SK-N-SH (cell line): ENCODE measurements at regions not wholly inside any gene's neighbourhood (a gene's known extent, or its start where the extent isn't known, plus 50 kb on each side); places are given as distances from the start of the nearest gene placed in this dataset.
A peak's percentile ranks its signal among the peaks of the same experiment; 100 is the strongest.

Experiments
- CTCF ChIA-PET: fragments of 300-600, 350-600 bp; formaldehyde crosslinking; extraction: SDS; loops from one replicate; lab custom pipeline; 2021; lab: Yijun Ruan, JAX
- POLR2A ChIA-PET: fragments of 350-600 bp; sonication (Branson Sonifier 250); formaldehyde crosslinking; extraction: SDS; loops from one replicate; lab custom pipeline; 2020; ENCODE audit warnings: antibody characterized with exemption, inconsistent platforms; lab: Yijun Ruan, JAX
- DNase-seq: peaks from one replicate; pipeline ENCODE4 v3.0.0; 2012
- H2AFZ ChIP-seq: fragments of 200-600 bp; sonication (generic); 2 replicates; pipeline ENCODE4 v1.8.1; 2016; ENCODE audit warnings: antibody characterized with exemption, mild to moderate bottlenecking, low read depth
- H3F3A ChIP-seq: fragments of 200-600 bp; sonication (generic); replicated peaks from 2 replicates; pipeline ENCODE3; 2016; ENCODE audit warnings: antibody characterized with exemption, mild to moderate bottlenecking; ENCODE audit not compliant: insufficient read depth
- H3K27ac ChIP-seq, 2 experiments: fragments of 200-500 bp in 1 of 2; fragments of 200-600 bp in 1 of 2; sonication (Bioruptor generic) in 1 of 2; sonication (generic), shearing (Covaris generic) in 1 of 2; 2 replicates each; pipeline versions ENCODE4 v1.5.1 to v1.6.1; 2014 to 2016; ENCODE audit warnings: low read depth in 2 of 2, inconsistent platforms in 1 of 2, low read length in 1 of 2, mild to moderate bottlenecking in 1 of 2, mixed read lengths in 1 of 2
- H3K27me3 ChIP-seq: fragments of 200-600 bp; sonication (generic), shearing (Covaris generic); 2 replicates; pipeline ENCODE4 v1.6.1; 2016; ENCODE audit warnings: mixed run types; ENCODE audit not compliant: insufficient read depth
- H3K36me3 ChIP-seq, 2 experiments: fragments of 200-500 bp in 1 of 2; fragments of 200-600 bp in 1 of 2; sonication (Bioruptor generic) in 1 of 2; sonication (generic) in 1 of 2; replicated peaks in 1 of 2; 2 replicates each; pipeline versions ENCODE3 to v1.5.1; 2014 to 2016; ENCODE audit warnings: low read length in 1 of 2, mild to moderate bottlenecking in 1 of 2; ENCODE audit not compliant: insufficient read depth in 2 of 2, control insufficient read depth in 1 of 2
- H3K4me1 ChIP-seq, 2 experiments: fragments of 200-500 bp in 1 of 2; fragments of 200-600 bp in 1 of 2; sonication (Bioruptor generic) in 1 of 2; sonication (generic), shearing (Covaris generic) in 1 of 2; 2 replicates each; pipeline versions ENCODE4 v1.5.1 to v1.6.1; 2014 to 2016; ENCODE audit warnings: low read depth in 1 of 2, low read length in 1 of 2, mixed run types in 1 of 2; ENCODE audit not compliant: insufficient read depth in 2 of 2, control insufficient read depth in 1 of 2
- H3K4me2 ChIP-seq: fragments of 200-600 bp; sonication (generic), shearing (Covaris generic); 2 replicates; pipeline ENCODE4 v1.6.1; 2017; ENCODE audit warnings: mixed run types
- H3K4me3 ChIP-seq, 2 experiments: fragments of 200-500 bp in 1 of 2; fragments of 200-600 bp in 1 of 2; sonication (Bioruptor generic) in 1 of 2; sonication (generic), shearing (Covaris generic) in 1 of 2; 2 replicates each; pipeline versions ENCODE4 v1.5.1 to v1.8.1; 2014 to 2016; ENCODE audit warnings: low read depth in 2 of 2, inconsistent platforms in 1 of 2, low read length in 1 of 2, mild to moderate bottlenecking in 1 of 2, mixed read lengths in 1 of 2, moderate library complexity in 1 of 2
- H3K79me2 ChIP-seq: fragments of 200-600 bp; sonication (generic); 2 replicates; pipeline ENCODE4 v1.8.1; 2017; ENCODE audit warnings: mild to moderate bottlenecking; ENCODE audit not compliant: insufficient read depth
- H3K9ac ChIP-seq: fragments of 200-600 bp; sonication (generic); 2 replicates; pipeline ENCODE4 v1.6.1; 2017; ENCODE audit warnings: mixed run types
- H3K9me2 ChIP-seq: fragments of 200-600 bp; sonication (generic); 2 replicates; pipeline ENCODE4 v1.6.1; 2017; ENCODE audit warnings: mixed run types
- H3K9me3 ChIP-seq: fragments of 200-600 bp; sonication (generic); 2 replicates; pipeline ENCODE4 v1.6.1; 2017; ENCODE audit warnings: mixed run types, mild to moderate bottlenecking, moderate library complexity
- H4K20me1 ChIP-seq: fragments of 200-600 bp; sonication (generic); 2 replicates; pipeline ENCODE4 v1.6.1; 2017; ENCODE audit warnings: mild to moderate bottlenecking, mixed run types; ENCODE audit not compliant: insufficient read depth
- CHD2 ChIP-seq: fragments of 150-350 bp; IDR thresholded peaks from 2 replicates; pipeline ENCODE4 v1.6.1; 2018; ENCODE audit warnings: low read length; ENCODE audit not compliant: partially characterized antibody
- ELF1 ChIP-seq: IDR thresholded peaks from 2 replicates; pipeline ENCODE4 v1.4.0; 2012
- EP300 ChIP-seq, 2 experiments: IDR thresholded peaks; 2 replicates each; pipeline versions ENCODE4 v1.4.0 to v1.6.1; 2012; ENCODE audit warnings: borderline replicate concordance in 1 of 2, low read depth in 1 of 2, low read length in 1 of 2
- FOSL2 ChIP-seq: IDR thresholded peaks from 2 replicates; pipeline ENCODE4 v1.4.0; 2012; ENCODE audit warnings: low read depth, mild to moderate bottlenecking, moderate library complexity, borderline replicate concordance
- FOXM1 ChIP-seq: IDR thresholded peaks from 2 replicates; pipeline ENCODE4 v1.4.0; 2012; ENCODE audit warnings: low read depth, mild to moderate bottlenecking
- GATA2 ChIP-seq: sonication (generic); formaldehyde crosslinking; IDR thresholded peaks from 2 replicates; pipeline ENCODE4 v1.5.0; 2020; ENCODE audit warnings: mild to moderate bottlenecking, missing genetic modification reagents
- POLR2AphosphoS5 ChIP-seq: IDR thresholded peaks from 2 replicates; pipeline ENCODE4 v1.6.1; 2012; ENCODE audit warnings: low read depth, low read length
- RAD21 ChIP-seq: IDR thresholded peaks from 2 replicates; pipeline ENCODE4 v1.6.1; 2012; ENCODE audit warnings: mild to moderate bottlenecking, low read length
- RFX5 ChIP-seq: IDR thresholded peaks from 2 replicates; pipeline ENCODE4 v1.6.1; 2012; ENCODE audit warnings: mild to moderate bottlenecking, improper control_type of control experiment, low read length
- RXRA ChIP-seq: IDR thresholded peaks from 2 replicates; pipeline ENCODE4 v1.4.0; 2012; ENCODE audit warnings: low read depth, mild to moderate bottlenecking, borderline replicate concordance
- SMC3 ChIP-seq: IDR thresholded peaks from 2 replicates; pipeline ENCODE4 v1.6.1; 2012; ENCODE audit warnings: low read depth, low read length, improper control_type of control experiment
- TCF12 ChIP-seq: IDR thresholded peaks from 2 replicates; pipeline ENCODE4 v1.4.0; 2012
- WGBS: methylation state at CpG from one replicate; pipeline ENCODE4 v1.1.6; 2017; ENCODE audit warnings: low lambda C conversion rate; 5-methylcytosine and 5-hydroxymethylcytosine counted together
- TF ChIP-seq, protein P1 (sequence below): fragments of 150-350 bp; IDR thresholded peaks from 2 replicates; pipeline ENCODE4 v1.6.1; 2016; ENCODE audit warnings: mild to moderate bottlenecking, low read depth, low read length
- TF ChIP-seq, protein P2 (sequence below): IDR thresholded peaks from 2 replicates; pipeline ENCODE4 v1.4.0; 2012; ENCODE audit warnings: low read depth, borderline replicate concordance

- H3K27me3 ChIP-seq, result no peaks in the 10 kb centered on the region
- no peak overlapping the region for H3K4me2 ChIP-seq
- DNase-seq, result peak; percentile 8
- H3K4me3 ChIP-seq, result no peak overlapping the region
- no peaks in the 10 kb centered on the region for H3K79me2 ChIP-seq
- peak overlapping the region in 1 of 2 experiments; percentile 56; a peak in 2 of 4 replicates for H3K27ac ChIP-seq
- CTCF ChIA-PET, result interaction anchor here (0.6 to 1.8 kb wide), 5 partner anchors 10 to 105 kb away, joined by 3 to 7 read pairs (median 4); no protein-coding TSS in a partner anchor
- TF ChIP-seq GATA2 (CRISPR knock-in tag) (peak; percentile 36), CHD2 (no peak)
- peaks cover 0 to 2% of the 10 kb centered on the region in 2 experiments; a peak in 2 of 4 replicates for H3K4me1 ChIP-seq
- peaks cover 4% of the 10 kb centered on the region for H3F3A ChIP-seq
- H3K9me2 ChIP-seq, result no peaks in the 10 kb centered on the region
- H2AFZ ChIP-seq, result no peak overlapping the region
- H4K20me1 ChIP-seq, result no peaks in the 10 kb centered on the region
- no peak overlapping the region for H3K9ac ChIP-seq
- no peaks in the 10 kb centered on the region for H3K9me3 ChIP-seq
- POLR2A ChIA-PET, result no interaction called here
- H3K36me3 ChIP-seq, result no peaks in the 10 kb centered on the region
- 42% methylated on average over 3 of the region's 3 CpGs for WGBS
Observed at GRCh38 chr6:152854086-152854795, 103.6 kb downstream of the VIP start.

DNA sequence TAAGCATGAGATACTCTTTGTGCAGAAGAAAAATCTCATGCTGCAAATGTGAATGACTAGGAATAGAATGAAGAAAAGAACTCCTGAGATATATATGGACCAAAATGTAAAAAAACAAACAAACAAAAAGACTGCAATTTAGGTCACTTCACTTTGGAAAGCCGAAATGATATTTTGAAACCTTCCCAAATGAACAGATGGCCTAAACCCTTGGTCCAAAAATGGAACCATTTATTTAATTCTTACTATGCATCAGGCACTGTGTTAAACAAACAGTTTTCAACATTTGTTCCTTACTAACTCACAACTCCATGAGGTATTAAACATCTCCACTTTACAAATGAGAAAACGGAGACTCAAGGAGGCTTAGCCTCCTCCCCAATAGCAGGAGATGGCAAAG is 107.5 kb downstream of the VIP start:
- Histone ChIP-seq H3K9me3 (no peaks in the 10 kb centered on the region), H3K79me2 (no peaks in the 10 kb centered on the region), H3K9ac (no peak overlapping the region), H2AFZ (no peak overlapping the region), H3K4me3 (no peak overlapping the region), H3K36me3 (no peaks in the 10 kb centered on the region), H3K27ac (peak overlapping the region in 1 of 2 experiments; percentile 25; a peak in 1 of 4 replicates), H4K20me1 (no peaks in the 10 kb centered on the region), H3K4me2 (no peak overlapping the region), H3K9me2 (no peaks in the 10 kb centered on the region), H3K4me1 (peaks cover 0 to 2% of the 10 kb centered on the region in 2 experiments; a peak in 2 of 4 replicates), H3K27me3 (no peaks in the 10 kb centered on the region), H3F3A (peaks cover 11% of the 10 kb centered on the region)
- TF ChIP-seq, protein P1, sequence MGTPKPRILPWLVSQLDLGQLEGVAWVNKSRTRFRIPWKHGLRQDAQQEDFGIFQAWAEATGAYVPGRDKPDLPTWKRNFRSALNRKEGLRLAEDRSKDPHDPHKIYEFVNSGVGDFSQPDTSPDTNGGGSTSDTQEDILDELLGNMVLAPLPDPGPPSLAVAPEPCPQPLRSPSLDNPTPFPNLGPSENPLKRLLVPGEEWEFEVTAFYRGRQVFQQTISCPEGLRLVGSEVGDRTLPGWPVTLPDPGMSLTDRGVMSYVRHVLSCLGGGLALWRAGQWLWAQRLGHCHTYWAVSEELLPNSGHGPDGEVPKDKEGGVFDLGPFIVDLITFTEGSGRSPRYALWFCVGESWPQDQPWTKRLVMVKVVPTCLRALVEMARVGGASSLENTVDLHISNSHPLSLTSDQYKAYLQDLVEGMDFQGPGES, result no peak
- TF ChIP-seq TCF12 (no peak), RAD21 (no peak), EP300 (IDR thresholded peaks at IDR 0.05; ENCODE audit: borderline replicate concordance in 1 of 2, low read depth in 1 of 2, low read length in 1 of 2) (no peak), FOSL2 (no peak), SMC3 (no peak), RFX5 (no peak), RXRA (no peak), POLR2AphosphoS5 (no peak), ELF1 (no peak), FOXM1 (no peak)
- TF ChIP-seq, protein P2, sequence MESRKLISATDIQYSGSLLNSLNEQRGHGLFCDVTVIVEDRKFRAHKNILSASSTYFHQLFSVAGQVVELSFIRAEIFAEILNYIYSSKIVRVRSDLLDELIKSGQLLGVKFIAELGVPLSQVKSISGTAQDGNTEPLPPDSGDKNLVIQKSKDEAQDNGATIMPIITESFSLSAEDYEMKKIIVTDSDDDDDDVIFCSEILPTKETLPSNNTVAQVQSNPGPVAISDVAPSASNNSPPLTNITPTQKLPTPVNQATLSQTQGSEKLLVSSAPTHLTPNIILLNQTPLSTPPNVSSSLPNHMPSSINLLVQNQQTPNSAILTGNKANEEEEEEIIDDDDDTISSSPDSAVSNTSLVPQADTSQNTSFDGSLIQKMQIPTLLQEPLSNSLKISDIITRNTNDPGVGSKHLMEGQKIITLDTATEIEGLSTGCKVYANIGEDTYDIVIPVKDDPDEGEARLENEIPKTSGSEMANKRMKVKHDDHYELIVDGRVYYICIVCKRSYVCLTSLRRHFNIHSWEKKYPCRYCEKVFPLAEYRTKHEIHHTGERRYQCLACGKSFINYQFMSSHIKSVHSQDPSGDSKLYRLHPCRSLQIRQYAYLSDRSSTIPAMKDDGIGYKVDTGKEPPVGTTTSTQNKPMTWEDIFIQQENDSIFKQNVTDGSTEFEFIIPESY, result no peak
- no peak for DNase-seq
- 35% methylated on average over 2 of the region's 2 CpGs for WGBS
- CTCF ChIA-PET, result interaction anchor here (2.5 kb wide), 1 partner anchor 96 kb away, joined by 6 read pairs; no protein-coding TSS in a partner anchor
- POLR2A ChIA-PET, result no interaction called here
